Sigmoid colon (tissue), 4 donors: ENCODE measurements at regions not wholly inside any gene's neighbourhood (a gene's known extent, or its start where the extent isn't known, plus 50 kb on each side); places are given as distances from the start of the nearest gene placed in this dataset.

Source experiments
- POLR2AphosphoS5 ChIP-seq, 4 donors: sonication (generic); formaldehyde crosslinking; IDR thresholded peaks; one replicate each; pipeline ENCODE4 v1.6.1; 2017; ENCODE audit warnings: antibody characterized with exemption in 4 of 4
- TF ChIP-seq, protein P1 (sequence below), 4 experiments: fragments of 450-650 bp in 3 of 4; fragments of 200-600 bp in 1 of 4; IDR thresholded peaks; one replicate each; pipeline ENCODE4 v1.5.1; 2016 to 2019; ENCODE audit warnings: antibody characterized with exemption in 4 of 4, mild to moderate bottlenecking in 3 of 4, moderate library complexity in 2 of 4

DNA sequence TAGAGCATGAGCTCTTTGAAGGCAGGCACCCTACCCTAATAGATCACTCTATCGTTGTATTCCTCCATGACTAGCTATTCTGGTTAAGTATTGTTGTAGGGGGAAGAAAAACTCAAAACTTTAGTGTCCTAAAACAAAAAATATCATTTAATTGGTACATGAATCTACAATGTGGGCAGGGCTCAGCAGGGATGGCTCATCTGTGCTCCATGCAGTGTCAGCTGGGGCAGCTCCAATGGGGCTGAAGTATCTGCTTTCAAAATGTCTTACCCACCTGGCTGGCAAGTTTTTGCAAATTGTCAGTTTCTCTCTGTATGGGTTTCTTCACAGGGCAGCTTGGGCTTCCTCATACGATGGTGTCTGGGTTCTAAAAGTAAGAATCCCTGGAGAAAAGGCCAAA lies 83.2 kb upstream of the ITGA6 start:
- TF ChIP-seq, protein P1, sequence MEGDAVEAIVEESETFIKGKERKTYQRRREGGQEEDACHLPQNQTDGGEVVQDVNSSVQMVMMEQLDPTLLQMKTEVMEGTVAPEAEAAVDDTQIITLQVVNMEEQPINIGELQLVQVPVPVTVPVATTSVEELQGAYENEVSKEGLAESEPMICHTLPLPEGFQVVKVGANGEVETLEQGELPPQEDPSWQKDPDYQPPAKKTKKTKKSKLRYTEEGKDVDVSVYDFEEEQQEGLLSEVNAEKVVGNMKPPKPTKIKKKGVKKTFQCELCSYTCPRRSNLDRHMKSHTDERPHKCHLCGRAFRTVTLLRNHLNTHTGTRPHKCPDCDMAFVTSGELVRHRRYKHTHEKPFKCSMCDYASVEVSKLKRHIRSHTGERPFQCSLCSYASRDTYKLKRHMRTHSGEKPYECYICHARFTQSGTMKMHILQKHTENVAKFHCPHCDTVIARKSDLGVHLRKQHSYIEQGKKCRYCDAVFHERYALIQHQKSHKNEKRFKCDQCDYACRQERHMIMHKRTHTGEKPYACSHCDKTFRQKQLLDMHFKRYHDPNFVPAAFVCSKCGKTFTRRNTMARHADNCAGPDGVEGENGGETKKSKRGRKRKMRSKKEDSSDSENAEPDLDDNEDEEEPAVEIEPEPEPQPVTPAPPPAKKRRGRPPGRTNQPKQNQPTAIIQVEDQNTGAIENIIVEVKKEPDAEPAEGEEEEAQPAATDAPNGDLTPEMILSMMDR (IDR thresholded peaks at IDR 0.05): no peak
- TF ChIP-seq POLR2AphosphoS5 (IDR thresholded peaks at IDR 0.05): no peak
